ENCODE measurements at regions not wholly inside any gene's neighbourhood (a gene's known extent, or its start where the extent isn't known, plus 50 kb on each side); places are given as distances from the start of the nearest gene placed in this dataset.

GRCh38 chr2:9741110-9741509 lies 102.2 kb upstream of the TAF1B start:
- no peak for DNase-seq (ENCODE audit: low read depth)
- H3K4me3 ChIP-seq (ENCODE audit: control insufficient read depth, low read depth, low read length), result no peak overlapping the region
- no peak for TF ChIP-seq CTCF (conservative IDR thresholded peaks at IDR 0.05; ENCODE audit: control insufficient read depth, insufficient read depth, low read depth, low read length)

- no peak overlapping the region for H3K4me3 ChIP-seq (ENCODE audit: control insufficient read depth, low read depth, low read length)
- no peak for TF ChIP-seq CTCF (conservative IDR thresholded peaks at IDR 0.05; ENCODE audit: control insufficient read depth, insufficient read depth, low read depth, low read length)
- DNase-seq (ENCODE audit: low read depth), result no peak
These were observed 100.7 kb upstream of the TAF1B start for GRCh38 chr2:9742601-9743000.

- H3K4me3 ChIP-seq (ENCODE audit: control insufficient read depth, low read depth, low read length), result no peak overlapping the region
- no peak for TF ChIP-seq CTCF (conservative IDR thresholded peaks at IDR 0.05; ENCODE audit: control insufficient read depth, insufficient read depth, low read depth, low read length)
- no peak for DNase-seq (ENCODE audit: low read depth)
These were observed 98.8 kb upstream of the TAF1B start for GRCh38 chr2:9744256-9745004.

- no peak for TF ChIP-seq CTCF (conservative IDR thresholded peaks at IDR 0.05; ENCODE audit: control insufficient read depth, insufficient read depth, low read depth, low read length)
- no peak overlapping the region for H3K4me3 ChIP-seq (ENCODE audit: control insufficient read depth, low read depth, low read length)
- DNase-seq (ENCODE audit: low read depth), result no peak
These were observed 97.9 kb upstream of the TAF1B start for GRCh38 chr2:9745153-9745899.

- DNase-seq (ENCODE audit: low read depth), result no peak
- H3K4me3 ChIP-seq (ENCODE audit: control insufficient read depth, low read depth, low read length), result no peak overlapping the region
- no peak for TF ChIP-seq CTCF (conservative IDR thresholded peaks at IDR 0.05; ENCODE audit: control insufficient read depth, insufficient read depth, low read depth, low read length)
These were observed 95.9 kb upstream of the TAF1B start for GRCh38 chr2:9747396-9747795.

GRCh38 chr2:9748577-9748976 lies 94.7 kb upstream of the TAF1B start:
- no peak for TF ChIP-seq CTCF (conservative IDR thresholded peaks at IDR 0.05; ENCODE audit: control insufficient read depth, insufficient read depth, low read depth, low read length)
- no peak for DNase-seq (ENCODE audit: low read depth)

More at GRCh38 chr2:9748577-9748976, 94.7 kb upstream of the TAF1B start:
- no peak overlapping the region for H3K4me3 ChIP-seq (ENCODE audit: control insufficient read depth, low read depth, low read length)

Data from fibroblast of mammary gland (primary cell).